HCT116 (cell line): ENCODE measurements at regions not wholly inside any gene's neighbourhood (a gene's known extent, or its start where the extent isn't known, plus 50 kb on each side); places are given as distances from the start of the nearest gene placed in this dataset.

Source experiments
- EZH2 ChIP-seq: fragments of 200-600 bp; sonication (generic); IDR thresholded peaks from 2 replicates; pipeline ENCODE4 v1.6.1; 2017; ENCODE audit warnings: antibody characterized with exemption, mixed run types
- EZH2phosphoT487 ChIP-seq: fragments of 200-600 bp; IDR thresholded peaks from 2 replicates; pipeline ENCODE4 v1.6.1; 2018; ENCODE audit warnings: antibody characterized with exemption, borderline replicate concordance
- POLR2A ChIP-seq: IDR thresholded peaks from 2 replicates; pipeline ENCODE4 v1.7.0; 2011; ENCODE audit warnings: borderline replicate concordance; ENCODE audit not compliant: insufficient read depth, insufficient read length; ENCODE audit errors: extremely low read depth
- POLR2AphosphoS5 ChIP-seq: IDR thresholded peaks from 2 replicates; pipeline ENCODE4 v1.6.1; 2011; ENCODE audit warnings: mild to moderate bottlenecking, low read depth, low read length, moderate library complexity
- REST ChIP-seq: IDR thresholded peaks from 2 replicates; pipeline ENCODE4 v1.6.1; 2012; ENCODE audit warnings: low read depth
- SIN3A ChIP-seq: IDR thresholded peaks from 2 replicates; pipeline ENCODE4 v1.6.1; 2012; ENCODE audit warnings: low read depth
- SP1 ChIP-seq: IDR thresholded peaks from 2 replicates; pipeline ENCODE4 v1.6.1; 2012; ENCODE audit warnings: low read depth
- TCF7L2 ChIP-seq: IDR thresholded peaks from 2 replicates; pipeline ENCODE4 v1.7.0; 2011; ENCODE audit warnings: borderline replicate concordance, inconsistent platforms; ENCODE audit not compliant: insufficient read depth, insufficient read length; ENCODE audit errors: extremely low read depth
- YY1 ChIP-seq: IDR thresholded peaks from 2 replicates; pipeline ENCODE4 v1.6.1; 2011; ENCODE audit warnings: low read length, low read depth, moderate library complexity, mild to moderate bottlenecking; ENCODE audit not compliant: insufficient replicate concordance; ENCODE audit errors: extremely low read depth
- ZNF274 ChIP-seq: fragments of 200-500 bp; sonication (Bioruptor generic); IDR thresholded peaks from 2 replicates; pipeline ENCODE4 v1.6.1; 2014; ENCODE audit warnings: mild to moderate bottlenecking, low read depth, low read length, inconsistent platforms
- TF ChIP-seq, protein P1 (sequence below), 3 experiments: fragments of 200-600 bp in 1 of 3; sonication (generic) in 1 of 3; IDR thresholded peaks in 2 of 3; conservative IDR thresholded peaks in 1 of 3; 2 replicates each; pipeline ENCODE4 v1.5.1; 2012 to 2017; ENCODE audit warnings: low read depth in 2 of 3, low read length in 2 of 3, antibody characterized with exemption in 1 of 3, borderline replicate concordance in 1 of 3, control low read depth in 1 of 3, mild to moderate bottlenecking in 1 of 3, mixed read lengths in 1 of 3, mixed run types in 1 of 3, moderate library complexity in 1 of 3; ENCODE audit not compliant: insufficient read depth in 1 of 3
- TF ChIP-seq, protein P2 (sequence below): IDR thresholded peaks from 2 replicates; pipeline ENCODE4 v1.6.1; 2012

DNA sequence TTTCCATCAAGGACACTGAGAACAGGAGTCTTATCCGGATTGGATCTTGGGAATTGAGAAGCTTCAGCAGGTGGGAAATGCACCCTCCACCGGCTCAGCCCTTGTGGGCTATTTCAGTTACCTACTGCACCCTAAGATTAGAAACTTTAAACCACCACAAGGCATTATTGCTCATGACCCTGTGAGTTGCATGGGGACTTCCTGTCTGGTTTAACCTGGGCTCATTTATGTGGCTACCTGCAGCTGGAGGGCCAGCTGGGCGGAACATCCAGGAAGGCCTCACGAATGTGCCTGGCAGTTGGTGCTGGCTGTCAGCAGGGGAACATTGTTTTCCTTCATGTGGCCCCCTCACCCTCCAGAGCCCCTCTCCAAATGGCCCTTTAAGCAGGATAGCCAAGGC is 164.1 kb downstream of the DEFB131A start:
- TF ChIP-seq, protein P1, sequence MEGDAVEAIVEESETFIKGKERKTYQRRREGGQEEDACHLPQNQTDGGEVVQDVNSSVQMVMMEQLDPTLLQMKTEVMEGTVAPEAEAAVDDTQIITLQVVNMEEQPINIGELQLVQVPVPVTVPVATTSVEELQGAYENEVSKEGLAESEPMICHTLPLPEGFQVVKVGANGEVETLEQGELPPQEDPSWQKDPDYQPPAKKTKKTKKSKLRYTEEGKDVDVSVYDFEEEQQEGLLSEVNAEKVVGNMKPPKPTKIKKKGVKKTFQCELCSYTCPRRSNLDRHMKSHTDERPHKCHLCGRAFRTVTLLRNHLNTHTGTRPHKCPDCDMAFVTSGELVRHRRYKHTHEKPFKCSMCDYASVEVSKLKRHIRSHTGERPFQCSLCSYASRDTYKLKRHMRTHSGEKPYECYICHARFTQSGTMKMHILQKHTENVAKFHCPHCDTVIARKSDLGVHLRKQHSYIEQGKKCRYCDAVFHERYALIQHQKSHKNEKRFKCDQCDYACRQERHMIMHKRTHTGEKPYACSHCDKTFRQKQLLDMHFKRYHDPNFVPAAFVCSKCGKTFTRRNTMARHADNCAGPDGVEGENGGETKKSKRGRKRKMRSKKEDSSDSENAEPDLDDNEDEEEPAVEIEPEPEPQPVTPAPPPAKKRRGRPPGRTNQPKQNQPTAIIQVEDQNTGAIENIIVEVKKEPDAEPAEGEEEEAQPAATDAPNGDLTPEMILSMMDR (IDR thresholded peaks at IDR 0.05 in 2 of 3, conservative IDR thresholded peaks at IDR 0.05 in 1 of 3; ENCODE audit: borderline replicate concordance in 1 of 3, insufficient read depth in 1 of 3, low read depth in 2 of 3, low read length in 2 of 3) = no peak
- TF ChIP-seq, protein P2, sequence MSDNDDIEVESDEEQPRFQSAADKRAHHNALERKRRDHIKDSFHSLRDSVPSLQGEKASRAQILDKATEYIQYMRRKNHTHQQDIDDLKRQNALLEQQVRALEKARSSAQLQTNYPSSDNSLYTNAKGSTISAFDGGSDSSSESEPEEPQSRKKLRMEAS = no peak
- TF ChIP-seq REST (no peak), SP1 (no peak), POLR2A (no peak), TCF7L2 (no peak), POLR2AphosphoS5 (no peak), SIN3A (no peak), ZNF274 (no peak), EZH2phosphoT487 (no peak), YY1 (no peak), EZH2 (no peak)
